ENCODE measurements at regions not wholly inside any gene's neighbourhood (a gene's known extent, or its start where the extent isn't known, plus 50 kb on each side); places are given as distances from the start of the nearest gene placed in this dataset.

DNA sequence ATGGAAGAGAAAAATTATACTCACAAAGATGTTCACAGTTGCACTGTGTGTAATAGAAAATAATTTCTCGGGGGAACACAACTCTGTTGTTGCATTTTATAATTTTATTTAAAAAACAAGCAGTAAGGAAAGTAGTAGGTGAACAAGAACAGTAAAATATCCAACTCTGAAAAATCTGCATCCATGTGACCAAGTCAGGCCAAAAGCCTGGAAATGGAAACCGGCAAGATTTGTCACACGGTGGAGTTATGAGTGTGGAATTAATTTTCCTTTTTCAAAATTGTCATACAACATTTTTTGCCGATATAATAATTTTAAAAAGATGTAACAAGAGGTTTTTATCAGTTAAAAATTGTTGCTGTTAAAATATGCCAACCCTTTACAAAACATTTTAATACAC is 1421.5 kb downstream of the BRD1 start:
- intact Hi-C loops (cut with DNase I) = no loop called here
- no peak overlapping the region for H3K27ac ChIP-seq
- DNase-seq (no peak), ATAC-seq (no peak)
- WGBS, 3 donors = 50 to 66% (median 58%) methylated on average over 4 of the region's 4 CpGs
- no peaks in the 10 kb centered on the region for H3K36me3 ChIP-seq (ENCODE audit: insufficient read depth in 1 of 2, low read depth in 1 of 2)
- H3K4me1 ChIP-seq = no peaks in the 10 kb centered on the region
- no peaks in the 10 kb centered on the region for H3K9me3 ChIP-seq
- no peak overlapping the region for H3K4me3 ChIP-seq
- TF ChIP-seq, protein P1, sequence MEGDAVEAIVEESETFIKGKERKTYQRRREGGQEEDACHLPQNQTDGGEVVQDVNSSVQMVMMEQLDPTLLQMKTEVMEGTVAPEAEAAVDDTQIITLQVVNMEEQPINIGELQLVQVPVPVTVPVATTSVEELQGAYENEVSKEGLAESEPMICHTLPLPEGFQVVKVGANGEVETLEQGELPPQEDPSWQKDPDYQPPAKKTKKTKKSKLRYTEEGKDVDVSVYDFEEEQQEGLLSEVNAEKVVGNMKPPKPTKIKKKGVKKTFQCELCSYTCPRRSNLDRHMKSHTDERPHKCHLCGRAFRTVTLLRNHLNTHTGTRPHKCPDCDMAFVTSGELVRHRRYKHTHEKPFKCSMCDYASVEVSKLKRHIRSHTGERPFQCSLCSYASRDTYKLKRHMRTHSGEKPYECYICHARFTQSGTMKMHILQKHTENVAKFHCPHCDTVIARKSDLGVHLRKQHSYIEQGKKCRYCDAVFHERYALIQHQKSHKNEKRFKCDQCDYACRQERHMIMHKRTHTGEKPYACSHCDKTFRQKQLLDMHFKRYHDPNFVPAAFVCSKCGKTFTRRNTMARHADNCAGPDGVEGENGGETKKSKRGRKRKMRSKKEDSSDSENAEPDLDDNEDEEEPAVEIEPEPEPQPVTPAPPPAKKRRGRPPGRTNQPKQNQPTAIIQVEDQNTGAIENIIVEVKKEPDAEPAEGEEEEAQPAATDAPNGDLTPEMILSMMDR (IDR thresholded peaks at IDR 0.05) = no peak
- peaks cover 0 to 6% (median 0%) of the 10 kb centered on the region in 3 donors for H3K27me3 ChIP-seq (ENCODE audit: insufficient read depth in 3 of 3, low read length in 2 of 3)

DNA sequence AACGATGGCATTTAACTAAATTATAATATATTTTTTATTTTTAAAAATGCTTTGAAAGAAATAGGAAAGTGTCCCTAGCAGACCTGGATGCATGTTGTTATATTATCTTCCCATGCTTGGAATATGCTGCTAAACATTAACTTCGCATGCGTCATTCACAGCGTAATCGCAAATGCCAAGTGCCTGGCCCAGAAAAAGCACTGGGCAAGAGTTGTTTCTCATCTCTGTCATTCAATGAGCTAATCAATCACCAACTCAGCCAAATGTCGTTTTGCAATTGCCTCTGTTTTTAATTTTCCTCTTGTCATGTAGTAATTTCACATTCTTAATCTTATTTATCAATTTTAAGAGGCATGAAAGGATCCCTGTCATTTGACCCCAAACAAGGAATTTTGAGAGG is 1421.9 kb downstream of the BRD1 start:
- Histone ChIP-seq H3K4me3 (no peak overlapping the region), H3K9me3 (no peaks in the 10 kb centered on the region), H3K27me3 (ENCODE audit: insufficient read depth in 3 of 3, low read length in 2 of 3) (peaks cover 0 to 6% (median 0%) of the 10 kb centered on the region in 3 donors), H3K4me1 (no peaks in the 10 kb centered on the region), H3K27ac (no peak overlapping the region), H3K36me3 (ENCODE audit: insufficient read depth in 1 of 2, low read depth in 1 of 2) (no peaks in the 10 kb centered on the region)
- intact Hi-C loops (cut with DNase I) = no loop called here
- WGBS, 3 donors = 66 to 78% (median 69%) methylated on average over 6 of the region's 6 CpGs
- ATAC-seq = no peak
- TF ChIP-seq, protein P1 (IDR thresholded peaks at IDR 0.05) = no peak
- DNase-seq = no peak

- peaks cover 0 to 6% (median 0%) of the 10 kb centered on the region in 3 donors for H3K27me3 ChIP-seq (ENCODE audit: insufficient read depth in 3 of 3, low read length in 2 of 3)
- no peak overlapping the region for H3K4me3 ChIP-seq
- no peak for ATAC-seq
- H3K27ac ChIP-seq = no peak overlapping the region
- intact Hi-C loops (cut with DNase I) = no loop called here
- no peaks in the 10 kb centered on the region for H3K4me1 ChIP-seq
- DNase-seq = no peak
- H3K36me3 ChIP-seq (ENCODE audit: insufficient read depth in 1 of 2, low read depth in 1 of 2) = no peaks in the 10 kb centered on the region
- WGBS, 3 donors = 74 to 78% (median 77%) methylated on average over 16 of the region's 16 CpGs
- H3K9me3 ChIP-seq = no peaks in the 10 kb centered on the region
- TF ChIP-seq, protein P1 (IDR thresholded peaks at IDR 0.05) = no peak
Observed at GRCh38 chr22:48404801-48405447, 1422.7 kb downstream of the BRD1 start.

- intact Hi-C loops (cut with DNase I) = no loop called here
- ATAC-seq = no peak
- 49 to 54% (median 50%) methylated on average over 22 of the region's 22 CpGs for WGBS, 3 donors
- peaks cover 0 to 6% (median 0%) of the 10 kb centered on the region in 3 donors for H3K27me3 ChIP-seq (ENCODE audit: insufficient read depth in 3 of 3, low read length in 2 of 3)
- H3K9me3 ChIP-seq = no peaks in the 10 kb centered on the region
- H3K27ac ChIP-seq = no peak overlapping the region
- no peaks in the 10 kb centered on the region for H3K4me1 ChIP-seq
- DNase-seq = no peak
- H3K36me3 ChIP-seq (ENCODE audit: insufficient read depth in 1 of 2, low read depth in 1 of 2) = no peaks in the 10 kb centered on the region
- TF ChIP-seq, protein P1 (IDR thresholded peaks at IDR 0.05) = no peak
- H3K4me3 ChIP-seq = no peak overlapping the region
Observed at GRCh38 chr22:48403521-48404403, 1423.9 kb downstream of the BRD1 start.

All from psoas muscle (tissue), 7 donors.